PC-9 (cell line): ENCODE measurements at regions not wholly inside any gene's neighbourhood (a gene's known extent, or its start where the extent isn't known, plus 50 kb on each side); places are given as distances from the start of the nearest gene placed in this dataset.

Experiments
- CTCF ChIP-seq: fragments of 200-600 bp; sonication (generic); conservative IDR thresholded peaks from 2 replicates; pipeline ENCODE4 v1.6.1; 2017; ENCODE audit warnings: mixed run types, antibody characterized with exemption, mild to moderate bottlenecking, moderate library complexity
- EZH2 ChIP-seq: fragments of 200-600 bp; sonication (generic); IDR thresholded peaks from 2 replicates; pipeline ENCODE4 v1.8.0; 2017; ENCODE audit warnings: antibody characterized with exemption, low read depth

GRCh38 chr2:226137201-226137811 is 662.3 kb downstream of the IRS1 start:
- no peak for TF ChIP-seq CTCF
- no peak for TF ChIP-seq EZH2
